T-helper 2 cell treated with Interferon-gamma antibody and Interleukin-4, amounts not matched to agents 100 ng/mL and 5 ng/mL, for 36 hours (primary cell): ENCODE measurements at regions not wholly inside any gene's neighbourhood (a gene's known extent, or its start where the extent isn't known, plus 50 kb on each side); places are given as distances from the start of the nearest gene placed in this dataset.

Experiments
- intact Hi-C: fragments of 100-400 bp; cut with micrococcal nuclease; formaldehyde crosslinking; loops from one replicate; pipeline ENCODE4 v1.15.1; 2023

GRCh38 chr5:97544240-97544639 is 361.2 kb upstream of the RIOK2 start:
- intact Hi-C loops, result no loop called here

GRCh38 chr5:97544678-97545077 is 361.6 kb upstream of the RIOK2 start:
- intact Hi-C loops, result loop anchor here (5.0 kb wide), 1 partner anchor 1228 kb away; the partner anchor contains the start of gene RGMB

- intact Hi-C loops, result loop anchor here (5.0 kb wide), 1 partner anchor 1227 kb away; the partner anchor contains the start of gene RGMB
These were observed 362.4 kb upstream of the RIOK2 start for GRCh38 chr5:97545446-97545845.

- intact Hi-C loops, result loop anchor here (5.0 kb wide), 1 partner anchor 1226 kb away; the partner anchor contains the start of gene RGMB
These were observed 363.0 kb upstream of the RIOK2 start for GRCh38 chr5:97545886-97546535.

GRCh38 chr5:97547430-97547829 is 364.4 kb upstream of the RIOK2 start:
- intact Hi-C loops, result loop anchor here (5.0 kb wide), 1 partner anchor 1225 kb away; the partner anchor contains the start of gene RGMB

GRCh38 chr5:97547999-97548738 is 365.1 kb upstream of the RIOK2 start:
- intact Hi-C loops, result loop anchor here (5.0 kb wide), 1 partner anchor 1224 kb away; the partner anchor contains the start of gene RGMB

GRCh38 chr5:97548739-97549080 is 365.7 kb upstream of the RIOK2 start:
- intact Hi-C loops, result loop anchor here (5.0 kb wide), 1 partner anchor 1224 kb away; the partner anchor contains the start of gene RGMB

GRCh38 chr5:97549496-97549895 is 366.4 kb upstream of the RIOK2 start:
- intact Hi-C loops, result loop anchor here (5.0 kb wide), 1 partner anchor 1223 kb away; the partner anchor contains the start of gene RGMB

- intact Hi-C loops, result no loop called here
These were observed 367.1 kb upstream of the RIOK2 start for GRCh38 chr5:97550164-97550563.

- intact Hi-C loops, result no loop called here
These were observed 367.8 kb upstream of the RIOK2 start for GRCh38 chr5:97550818-97551217.

- intact Hi-C loops, result no loop called here
These were observed 370.8 kb upstream of the RIOK2 start for GRCh38 chr5:97553604-97554452.

- intact Hi-C loops, result no loop called here
These were observed 372.1 kb upstream of the RIOK2 start for GRCh38 chr5:97554977-97555643.

GRCh38 chr5:97555644-97555981 is 372.6 kb upstream of the RIOK2 start:
- intact Hi-C loops, result no loop called here

- intact Hi-C loops, result no loop called here
These were observed 377.0 kb upstream of the RIOK2 start for GRCh38 chr5:97559827-97560598.

GRCh38 chr5:97560599-97560993 is 377.5 kb upstream of the RIOK2 start:
- intact Hi-C loops, result no loop called here

- intact Hi-C loops, result no loop called here
These were observed 380.1 kb upstream of the RIOK2 start for GRCh38 chr5:97563050-97563657.

- intact Hi-C loops, result no loop called here
These were observed 385.3 kb upstream of the RIOK2 start for GRCh38 chr5:97568382-97568781.

- intact Hi-C loops, result no loop called here
These were observed 387.2 kb upstream of the RIOK2 start for GRCh38 chr5:97570242-97570641.

GRCh38 chr5:97575322-97575721 is 392.3 kb upstream of the RIOK2 start:
- intact Hi-C loops, result no loop called here

GRCh38 chr5:97576956-97577355 is 393.9 kb upstream of the RIOK2 start:
- intact Hi-C loops, result no loop called here
